NOMO-1 treated with DMSO at 0.1 percent for 48 hours (cell line): ENCODE measurements at regions not wholly inside any gene's neighbourhood (a gene's known extent, or its start where the extent isn't known, plus 50 kb on each side); places are given as distances from the start of the nearest gene placed in this dataset.

Experiments used
- DNase-seq: peaks from one replicate; lab custom pipeline; 2025; ENCODE audit not compliant: unreplicated experiment; lab: John Stamatoyannopoulos, UW

DNA sequence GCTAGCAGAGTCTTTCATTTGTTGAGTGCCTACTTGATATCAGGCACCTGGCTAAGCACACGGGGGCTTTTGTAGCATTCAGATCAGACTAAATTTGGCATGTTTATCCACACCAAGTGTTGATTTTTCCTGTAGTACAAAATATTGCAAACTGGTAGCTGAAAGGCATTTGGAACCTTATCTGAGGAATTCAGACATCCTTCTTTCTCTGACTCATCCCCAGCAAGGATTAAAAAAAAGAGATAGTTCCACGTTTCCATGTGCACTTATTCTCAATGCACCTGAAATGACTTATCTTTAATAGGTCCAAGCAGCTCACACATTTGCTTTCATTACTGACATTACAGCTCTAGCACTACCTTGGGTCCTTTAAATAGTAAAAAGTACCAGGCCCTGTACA is 786.0 kb upstream of the GRM7 start:
- DNase-seq, result no peak

DNA sequence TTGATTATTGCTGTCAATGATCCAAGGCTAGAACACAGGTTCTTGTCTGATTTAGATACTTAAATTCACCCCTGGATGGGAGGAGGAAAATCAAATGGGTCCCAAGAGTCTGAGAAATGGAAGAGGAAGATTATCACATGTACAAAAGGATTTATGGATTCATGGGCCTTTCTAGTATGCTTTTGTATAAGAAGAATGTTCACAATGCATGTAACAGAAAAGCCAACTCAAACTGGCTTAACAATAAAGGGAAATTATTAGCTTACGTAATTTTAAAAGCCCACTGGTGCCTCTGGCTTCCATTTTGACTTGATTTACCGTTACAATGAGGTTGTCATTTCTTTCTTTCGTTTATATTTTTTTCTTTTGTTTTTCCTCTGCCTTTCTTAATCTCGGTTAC is 782.5 kb upstream of the GRM7 start:
- no peak for DNase-seq

- no peak for DNase-seq
Measured at GRCh38 chr3:6079011-6079410, 781.9 kb upstream of the GRM7 start.

DNA sequence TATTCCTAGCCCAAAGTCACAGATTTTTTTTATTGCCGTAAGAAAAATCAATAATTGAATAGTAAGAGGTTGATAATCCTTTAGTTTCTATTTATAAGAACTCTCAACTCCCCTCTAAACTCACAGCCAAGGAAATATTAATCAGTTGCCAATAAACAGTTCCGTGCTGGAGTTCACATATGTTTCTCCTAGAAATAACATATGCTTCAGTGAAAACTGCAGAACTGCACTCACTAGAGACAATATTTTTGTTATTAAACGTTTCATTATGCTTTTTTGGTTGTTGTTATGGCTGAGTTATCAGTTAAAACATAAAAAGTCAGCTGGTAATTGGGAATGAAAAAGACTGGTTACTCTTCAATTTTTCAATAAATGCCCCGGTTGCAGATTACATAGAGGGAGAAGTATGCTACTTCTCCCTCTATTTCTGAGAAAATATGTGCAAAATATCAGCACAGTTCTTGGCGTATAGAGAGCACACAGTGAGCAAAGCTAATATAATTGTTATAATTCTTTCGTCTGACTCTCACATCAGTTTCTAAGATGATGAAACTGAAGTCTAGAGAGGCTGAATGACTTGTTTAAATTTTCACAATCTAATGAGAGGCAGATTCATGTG is 781.2 kb upstream of the GRM7 start:
- DNase-seq, result no peak

DNA sequence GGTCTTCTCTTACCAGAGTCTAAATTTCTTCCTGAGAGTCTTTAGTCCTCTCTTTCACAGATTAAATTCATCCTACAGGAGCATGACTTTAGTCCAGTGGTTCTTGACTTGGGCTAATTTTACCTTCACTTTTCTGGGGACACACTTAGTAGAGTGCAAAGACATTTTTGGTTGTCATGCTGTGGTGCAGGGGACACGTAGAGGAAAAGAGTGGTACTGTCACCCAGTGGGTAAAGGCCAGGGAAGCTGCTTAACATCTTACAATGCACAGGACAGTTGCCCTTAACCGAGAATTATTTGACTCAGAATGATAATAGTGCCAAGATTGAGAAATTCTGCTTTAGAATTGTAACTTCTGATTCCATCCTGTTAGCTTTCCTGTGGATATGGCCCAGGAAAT is 772.5 kb upstream of the GRM7 start:
- no peak for DNase-seq

- no peak for DNase-seq
Measured at GRCh38 chr3:6089780-6090179, 771.1 kb upstream of the GRM7 start.

GRCh38 chr3:6091262-6091661 is 769.7 kb upstream of the GRM7 start:
- DNase-seq, result no peak

- no peak for DNase-seq
Measured at GRCh38 chr3:6095006-6095405, 765.9 kb upstream of the GRM7 start.

- no peak for DNase-seq
Measured at GRCh38 chr3:6097021-6097420, 763.9 kb upstream of the GRM7 start.

DNA sequence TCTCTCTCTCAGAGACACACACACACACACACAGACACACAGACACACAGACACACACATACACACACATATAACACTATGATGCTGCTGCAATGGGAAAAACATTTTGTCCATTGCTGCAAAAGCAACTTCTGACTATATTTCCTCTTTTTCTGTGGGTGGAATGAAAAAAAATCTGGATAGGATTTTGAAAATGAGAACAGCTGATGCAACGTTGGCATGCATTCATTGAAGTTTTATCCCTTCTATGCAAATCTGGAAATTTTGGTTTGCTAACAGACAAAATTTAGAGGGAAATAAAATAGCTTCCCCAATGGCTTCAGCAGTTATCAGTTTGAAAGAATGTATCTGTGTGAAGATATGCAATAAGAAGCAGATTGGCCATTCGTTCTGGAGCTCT is 763.4 kb upstream of the GRM7 start:
- DNase-seq, result no peak

- DNase-seq, result no peak
Measured at GRCh38 chr3:6098516-6099157, 762.3 kb upstream of the GRM7 start.

GRCh38 chr3:6099458-6100075 is 761.3 kb upstream of the GRM7 start:
- no peak for DNase-seq

- DNase-seq, result no peak
Measured at GRCh38 chr3:6105187-6105586, 755.7 kb upstream of the GRM7 start.

DNA sequence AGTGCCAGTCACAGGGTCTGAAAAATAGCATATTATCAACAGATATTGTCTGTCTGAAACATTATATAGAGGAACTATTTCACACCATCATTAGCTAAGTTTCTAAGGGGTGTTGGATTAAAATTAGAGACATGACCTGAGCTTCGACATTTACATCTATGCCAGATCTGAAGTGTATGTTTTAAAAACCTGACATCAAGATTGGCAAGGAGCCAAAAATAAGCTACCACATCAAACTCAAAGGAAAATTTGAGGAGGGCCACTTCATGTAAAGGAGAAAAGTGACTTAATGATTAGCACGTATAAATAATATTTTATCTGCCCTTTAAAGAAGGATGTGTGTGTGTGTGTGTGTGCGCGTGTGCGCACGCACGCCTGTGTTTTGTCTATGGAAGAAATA is 752.0 kb upstream of the GRM7 start:
- DNase-seq, result no peak

- DNase-seq, result no peak
Measured at GRCh38 chr3:6110451-6110850, 750.5 kb upstream of the GRM7 start.

GRCh38 chr3:6112546-6112945 is 748.4 kb upstream of the GRM7 start:
- no peak for DNase-seq

DNA sequence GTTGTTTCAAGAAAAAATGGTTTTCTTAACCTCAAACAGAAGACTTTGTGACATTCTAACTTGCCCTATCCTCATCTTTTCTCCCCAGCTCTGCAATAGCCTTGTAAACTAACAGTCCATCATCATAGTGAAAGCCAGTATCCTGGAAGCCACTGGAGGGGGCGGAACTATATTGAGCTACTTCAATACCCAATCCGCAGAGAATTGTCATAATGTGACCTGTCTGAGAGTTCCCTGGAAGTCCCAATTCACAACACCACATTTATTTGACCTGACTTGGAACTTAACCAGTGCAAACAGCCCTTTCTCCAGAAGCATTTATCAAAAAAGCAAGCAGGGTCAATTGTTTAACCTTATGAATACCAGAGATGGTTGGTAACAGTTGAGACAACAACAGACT is 747.6 kb upstream of the GRM7 start:
- no peak for DNase-seq

- DNase-seq, result no peak
Measured at GRCh38 chr3:6119367-6119766, 741.5 kb upstream of the GRM7 start.

- no peak for DNase-seq
Measured at GRCh38 chr3:6120786-6121185, 740.1 kb upstream of the GRM7 start.

DNA sequence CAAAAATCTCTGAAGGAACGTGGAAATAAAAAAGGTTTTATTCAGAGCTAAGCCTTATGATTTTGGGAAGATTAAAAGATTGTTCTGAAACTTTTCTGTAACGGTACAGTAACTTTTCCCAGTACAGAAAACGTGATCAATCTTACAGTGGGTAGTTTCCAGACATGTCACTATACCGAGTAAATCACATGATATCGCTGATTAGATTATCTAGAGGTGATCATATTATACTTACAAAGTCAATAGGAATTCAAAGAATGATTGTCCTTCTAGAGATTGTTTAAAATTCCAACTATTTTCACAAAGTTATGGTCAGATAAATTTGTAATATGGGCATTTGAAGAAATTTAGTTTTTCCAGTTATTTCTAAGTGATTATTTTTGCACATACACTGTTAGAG is 736.0 kb upstream of the GRM7 start:
- DNase-seq, result no peak

GRCh38 chr3:6125520-6125919 is 735.4 kb upstream of the GRM7 start:
- no peak for DNase-seq

DNA sequence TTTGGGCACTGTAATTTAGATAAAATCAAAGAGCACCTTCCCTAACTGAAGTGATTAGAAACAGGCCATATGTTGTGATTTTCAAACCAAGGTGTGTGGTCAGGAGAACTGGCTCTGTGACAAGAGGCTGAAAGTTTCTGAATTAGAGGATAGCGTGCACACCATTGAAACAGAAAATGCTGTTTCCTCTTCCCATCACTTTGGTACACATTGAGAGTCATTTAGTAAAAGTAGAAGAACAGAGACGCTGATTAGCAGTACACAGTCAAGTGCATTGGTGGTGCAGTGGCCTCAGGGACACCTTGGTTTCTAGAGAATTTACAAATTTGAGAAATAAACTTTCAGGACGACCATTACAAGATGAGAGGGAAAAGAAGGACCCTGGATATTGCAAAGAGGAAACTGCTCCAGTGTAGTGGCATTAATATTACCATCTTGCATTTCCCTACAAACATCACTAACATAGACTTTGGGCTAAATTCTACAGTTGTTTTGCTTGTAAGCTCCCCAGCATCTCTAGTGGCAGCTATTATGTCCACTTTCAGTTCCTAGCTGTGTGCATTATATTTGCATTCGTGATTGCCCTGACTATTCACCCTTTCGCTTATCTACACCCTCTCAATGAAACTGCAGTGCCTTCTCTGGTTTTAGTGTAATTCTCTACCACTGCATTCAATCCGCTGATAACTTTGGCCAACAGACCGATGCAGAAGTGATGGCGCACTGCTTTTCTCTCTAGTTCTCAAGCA is 728.1 kb upstream of the GRM7 start:
- no peak for DNase-seq
